SH-SY5Y (cell line): ENCODE measurements at regions not wholly inside any gene's neighbourhood (a gene's known extent, or its start where the extent isn't known, plus 50 kb on each side); places are given as distances from the start of the nearest gene placed in this dataset.

ENCODE experiments used
- GATA2 ChIP-seq: IDR thresholded peaks from 2 replicates; pipeline ENCODE4 v1.6.1; 2011; ENCODE audit warnings: mild to moderate bottlenecking, low read depth, low read length
- GATA3 ChIP-seq: IDR thresholded peaks from 2 replicates; pipeline ENCODE4 v1.6.1; 2011; ENCODE audit warnings: low read depth, mild to moderate bottlenecking, low read length, moderate library complexity

- TF ChIP-seq GATA3 (no peak), GATA2 (no peak)
These were observed 183.0 kb upstream of the PHACTR1 start for GRCh38 chr6:12533586-12533985.
